GM12878 (cell line): ENCODE measurements at regions not wholly inside any gene's neighbourhood (a gene's known extent, or its start where the extent isn't known, plus 50 kb on each side); places are given as distances from the start of the nearest gene placed in this dataset.
"Not testable (repeated sequence)": the region's sequence is repeated elsewhere in the genome, so short reads cannot be mapped to it uniquely, and the experiment has no call there.

ENCODE experiments used
- EGR1 ChIP-seq, 2 experiments: IDR thresholded peaks; 1 replicate in 1 of 2; 2 replicates in 1 of 2; pipeline ENCODE4 v1.6.1; 2011 to 2012; ENCODE audit warnings: low read depth in 2 of 2, low read length in 2 of 2, borderline replicate concordance in 1 of 2, mild to moderate bottlenecking in 1 of 2, moderate library complexity in 1 of 2
- ELK1 ChIP-seq: IDR thresholded peaks from 2 replicates; pipeline ENCODE4 v1.6.1; 2012; ENCODE audit warnings: low read depth, low read length, improper control_type of control experiment
- EZH2 ChIP-seq: IDR thresholded peaks from 2 replicates; pipeline ENCODE4 v1.6.1; 2012; ENCODE audit warnings: low read depth, mild to moderate bottlenecking, control low read depth, inconsistent platforms, low read length, borderline replicate concordance; ENCODE audit not compliant: control insufficient read depth
- JUND ChIP-seq: IDR thresholded peaks from 2 replicates; pipeline ENCODE4 v1.6.1; 2012; ENCODE audit warnings: low read depth, mild to moderate bottlenecking, low read length, improper control_type of control experiment, moderate library complexity
- REST ChIP-seq: IDR thresholded peaks from 2 replicates; pipeline ENCODE4 v1.6.1; 2012; ENCODE audit warnings: mild to moderate bottlenecking, low read depth, low read length
- SMAD1 ChIP-seq: fragments of 450-650 bp; IDR thresholded peaks from 2 replicates; pipeline ENCODE4 v1.6.1; 2018; ENCODE audit warnings: mild to moderate bottlenecking, low read depth; ENCODE audit not compliant: partially characterized antibody

- not testable (repeated sequence) for TF ChIP-seq EZH2; SMAD1; EGR1 (IDR thresholded peaks at IDR 0.05; ENCODE audit: borderline replicate concordance in 1 of 2, low read depth in 2 of 2, low read length in 2 of 2); JUND; REST; ELK1
Observed at GRCh38 chr14:105948955-105949354, 422.6 kb downstream of the TMEM121 start.
